ENCODE measurements at regions not wholly inside any gene's neighbourhood (a gene's known extent, or its start where the extent isn't known, plus 50 kb on each side); places are given as distances from the start of the nearest gene placed in this dataset.
A peak's percentile ranks its signal among the peaks of the same experiment; 100 is the strongest.
"Not testable (repeated sequence)": the region's sequence is repeated elsewhere in the genome, so short reads cannot be mapped to it uniquely, and the experiment has no call there.

DNA sequence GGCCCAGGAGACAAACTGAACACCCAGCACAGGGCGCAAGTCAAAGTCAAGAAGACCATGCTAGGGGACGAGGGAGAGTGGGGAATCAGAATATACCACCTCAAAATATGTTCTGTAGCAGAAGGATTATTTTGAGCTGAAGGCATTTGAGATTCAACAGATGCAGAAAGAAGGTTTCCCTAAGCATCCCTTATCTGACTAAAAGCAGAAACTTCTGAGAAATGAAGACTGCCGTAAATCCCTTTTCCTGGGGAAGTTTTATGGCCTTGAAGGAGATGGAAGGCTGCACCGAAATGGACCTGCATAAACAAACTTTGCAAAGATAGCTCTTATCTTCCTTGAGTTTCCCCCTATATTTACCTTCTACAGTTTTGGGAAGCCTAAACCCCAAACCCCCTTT lies 72.8 kb downstream of the PTTG1 start:
- H3K9me3 ChIP-seq (replicated peaks; ENCODE audit: control insufficient read depth, low read depth, low read length), result no peaks in the 10 kb centered on the region
- H3K27ac ChIP-seq (ENCODE audit: low read length), result no peak overlapping the region
- no peaks in the 10 kb centered on the region for H3K36me3 ChIP-seq (ENCODE audit: control insufficient read depth, insufficient read depth, low read length)
- no CpG with 5 or more reads among the region's 4 CpGs for WGBS (ENCODE audit: insufficient coverage)
- no peaks in the 10 kb centered on the region for H3K4me1 ChIP-seq (ENCODE audit: control insufficient read depth, insufficient read depth, low read length)
- peaks cover 2% of the 10 kb centered on the region for H3K27me3 ChIP-seq (ENCODE audit: control insufficient read depth, insufficient read depth, low read length)
- H3K4me3 ChIP-seq (ENCODE audit: low read length), result no peak overlapping the region
- DNase-seq, result no peak

DNA sequence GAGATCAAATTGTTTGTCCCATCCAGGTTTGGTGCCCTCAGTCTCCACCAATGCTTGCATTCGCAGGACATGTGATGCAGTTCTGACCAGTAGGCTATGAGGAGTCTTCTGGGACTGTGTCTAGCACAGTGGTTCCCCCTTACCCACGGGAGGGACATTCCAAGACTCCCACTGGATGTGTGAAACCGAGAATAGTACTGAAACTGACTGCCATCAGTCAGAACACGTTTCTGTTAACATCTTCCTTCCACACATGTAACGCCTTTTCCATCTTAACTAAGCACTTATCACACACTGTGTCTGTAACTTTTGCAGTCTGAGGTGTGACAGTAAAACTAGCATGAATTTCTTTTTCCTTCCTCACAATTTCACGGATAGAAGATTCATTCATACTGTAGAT lies 74.7 kb downstream of the PTTG1 start:
- H3K4me3 ChIP-seq (ENCODE audit: low read length), result no peak overlapping the region
- 68% methylated on average over 4 of the region's 6 CpGs for WGBS (ENCODE audit: insufficient coverage)
- H3K36me3 ChIP-seq (ENCODE audit: control insufficient read depth, insufficient read depth, low read length), result no peaks in the 10 kb centered on the region
- no peaks in the 10 kb centered on the region for H3K9me3 ChIP-seq (replicated peaks; ENCODE audit: control insufficient read depth, low read depth, low read length)
- H3K4me1 ChIP-seq (ENCODE audit: control insufficient read depth, insufficient read depth, low read length), result no peaks in the 10 kb centered on the region
- H3K27me3 ChIP-seq (ENCODE audit: control insufficient read depth, insufficient read depth, low read length), result peaks cover 2% of the 10 kb centered on the region
- DNase-seq, result no peak
- H3K27ac ChIP-seq (ENCODE audit: low read length), result no peak overlapping the region

DNA sequence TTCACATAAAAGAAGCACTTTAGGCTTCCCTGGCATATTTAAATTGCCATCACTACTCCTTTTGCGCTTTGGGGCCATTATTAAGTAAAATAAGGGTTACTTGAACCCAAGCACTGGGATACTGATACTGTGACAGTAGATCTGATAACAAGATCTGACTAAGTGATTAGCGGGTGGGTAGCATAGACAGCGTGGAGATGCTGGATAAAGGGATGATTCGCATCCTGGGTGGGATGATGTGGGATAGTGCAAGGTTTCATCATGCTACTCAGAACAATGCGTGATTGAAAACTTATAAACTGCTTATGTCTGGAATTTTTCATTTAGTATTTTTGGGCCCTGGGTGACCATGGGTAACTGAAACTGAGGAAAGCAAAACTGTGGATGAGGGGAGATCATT lies 75.1 kb downstream of the PTTG1 start:
- Histone ChIP-seq H3K36me3 (ENCODE audit: control insufficient read depth, insufficient read depth, low read length) (no peaks in the 10 kb centered on the region), H3K4me3 (ENCODE audit: low read length) (no peak overlapping the region), H3K4me1 (ENCODE audit: control insufficient read depth, insufficient read depth, low read length) (no peaks in the 10 kb centered on the region), H3K27ac (ENCODE audit: low read length) (no peak overlapping the region), H3K9me3 (replicated peaks; ENCODE audit: control insufficient read depth, low read depth, low read length) (no peaks in the 10 kb centered on the region), H3K27me3 (ENCODE audit: control insufficient read depth, insufficient read depth, low read length) (peaks cover 2% of the 10 kb centered on the region)
- 98% methylated on average over 4 of the region's 5 CpGs for WGBS (ENCODE audit: insufficient coverage)
- no peak for DNase-seq

DNA sequence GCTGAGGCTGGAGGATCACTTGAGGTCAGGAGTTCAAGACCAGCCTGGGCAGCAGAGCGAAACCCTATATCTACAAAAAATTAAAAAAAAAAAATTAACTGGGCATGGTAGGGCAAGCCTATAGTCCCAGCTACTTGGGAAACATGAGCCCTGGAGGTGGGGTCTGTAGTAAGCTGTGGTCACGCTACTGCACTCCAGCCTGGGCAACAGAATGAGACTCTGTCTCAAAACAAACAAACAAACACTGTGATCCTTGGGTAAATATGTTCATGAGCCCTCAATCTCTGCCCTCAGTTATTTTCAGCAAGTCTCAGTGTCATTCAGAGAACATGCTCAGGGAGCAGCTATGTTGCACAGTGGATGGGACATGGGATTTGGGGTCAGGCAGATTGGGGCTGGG lies 76.2 kb downstream of the PTTG1 start:
- H3K27me3 ChIP-seq (ENCODE audit: control insufficient read depth, insufficient read depth, low read length), result peaks cover 2% of the 10 kb centered on the region
- H3K27ac ChIP-seq (ENCODE audit: low read length), result no peak overlapping the region
- no peak overlapping the region for H3K4me3 ChIP-seq (ENCODE audit: low read length)
- H3K9me3 ChIP-seq (replicated peaks; ENCODE audit: control insufficient read depth, low read depth, low read length), result no peaks in the 10 kb centered on the region
- no peaks in the 10 kb centered on the region for H3K36me3 ChIP-seq (ENCODE audit: control insufficient read depth, insufficient read depth, low read length)
- DNase-seq, result no peak
- no CpG with 5 or more reads among the region's 2 CpGs for WGBS (ENCODE audit: insufficient coverage)
- H3K4me1 ChIP-seq (ENCODE audit: control insufficient read depth, insufficient read depth, low read length), result no peaks in the 10 kb centered on the region

DNA sequence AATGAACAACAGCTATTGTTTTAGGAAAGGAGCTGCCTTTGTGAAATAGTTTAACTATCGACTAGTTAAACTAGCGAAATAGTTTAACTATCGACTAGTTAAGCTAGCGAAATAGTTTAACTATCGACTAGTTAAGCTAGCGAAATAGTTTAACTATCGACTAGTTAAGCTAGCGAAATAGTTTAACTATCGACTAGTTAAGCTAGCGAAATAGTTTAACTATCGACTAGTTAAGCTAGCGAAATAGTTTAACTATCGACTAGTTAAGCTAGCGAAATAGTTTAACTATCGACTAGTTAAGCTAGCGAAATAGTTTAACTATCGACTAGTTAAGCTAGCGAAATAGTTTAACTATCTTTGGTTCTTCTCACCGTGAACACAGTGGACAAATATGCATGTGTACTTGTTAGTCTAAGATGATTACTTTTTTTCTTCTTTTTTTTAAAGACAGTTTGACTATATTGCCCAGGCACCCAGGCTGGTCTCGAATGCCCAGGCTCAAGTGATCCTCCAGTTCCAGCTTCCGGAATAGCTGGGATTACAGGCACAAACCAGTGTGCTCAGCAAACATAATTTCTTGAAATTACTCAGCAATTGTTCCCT lies 76.9 kb downstream of the PTTG1 start:
- H3K36me3 ChIP-seq (ENCODE audit: control insufficient read depth, insufficient read depth, low read length); H3K4me3 ChIP-seq (ENCODE audit: low read length); H3K9me3 ChIP-seq (replicated peaks; ENCODE audit: control insufficient read depth, low read depth, low read length); H3K27me3 ChIP-seq (ENCODE audit: control insufficient read depth, insufficient read depth, low read length); DNase-seq; H3K27ac ChIP-seq (ENCODE audit: low read length); H3K4me1 ChIP-seq (ENCODE audit: control insufficient read depth, insufficient read depth, low read length): not testable (repeated sequence)
- WGBS (ENCODE audit: insufficient coverage), result no CpG with 5 or more reads among the region's 21 CpGs

DNA sequence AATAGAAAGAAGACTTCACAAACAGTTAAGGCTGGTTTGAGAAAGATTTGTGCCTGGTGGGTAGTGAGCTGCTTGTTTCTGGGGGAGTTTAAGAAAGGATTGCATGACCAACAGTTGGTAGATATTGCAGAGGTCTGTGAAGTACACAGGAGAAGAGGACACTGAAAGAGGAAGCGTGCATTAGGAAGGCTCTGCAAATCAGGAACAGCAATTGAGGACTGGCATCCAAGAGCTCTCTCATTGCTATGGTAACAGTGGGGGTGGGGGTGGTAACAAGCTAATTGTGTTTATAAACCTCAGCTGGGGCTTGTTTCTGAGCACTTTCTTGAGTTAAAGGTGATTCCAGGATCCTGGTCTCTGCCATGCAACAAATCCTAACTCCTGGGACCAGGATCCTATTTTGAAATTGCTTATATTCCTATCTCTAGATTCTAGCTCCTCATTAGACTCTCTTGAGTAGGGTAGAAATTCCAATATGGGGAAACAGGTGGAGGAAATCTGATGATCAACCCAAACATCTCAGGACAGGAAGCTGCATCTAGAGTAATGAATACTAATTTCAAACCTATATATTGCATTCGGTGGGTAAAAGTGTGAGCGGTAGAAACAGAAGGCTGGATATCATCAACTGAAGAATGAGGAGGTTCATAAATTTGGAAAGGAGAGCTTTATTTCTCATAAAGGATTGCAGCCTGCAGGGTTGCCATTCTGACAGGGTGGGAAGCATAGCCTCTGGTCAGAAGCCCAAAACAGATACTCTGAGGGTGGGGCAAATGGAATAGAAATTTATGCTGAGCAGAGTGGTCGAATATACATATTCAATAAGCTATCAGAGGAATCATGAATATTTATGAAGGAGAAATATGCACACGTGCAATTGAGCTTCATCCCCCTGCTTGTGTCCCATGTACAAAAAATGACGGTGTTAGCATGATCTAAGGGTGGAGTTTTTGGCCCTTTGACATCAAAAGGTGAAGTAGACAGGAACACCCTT lies 79.4 kb downstream of the PTTG1 start:
- Histone ChIP-seq H3K4me3 (ENCODE audit: low read length) (no peak overlapping the region), H3K27ac (ENCODE audit: low read length) (no peak overlapping the region), H3K9me3 (replicated peaks; ENCODE audit: control insufficient read depth, low read depth, low read length) (no peaks in the 10 kb centered on the region), H3K36me3 (ENCODE audit: control insufficient read depth, insufficient read depth, low read length) (no peaks in the 10 kb centered on the region), H3K27me3 (ENCODE audit: control insufficient read depth, insufficient read depth, low read length) (no peaks in the 10 kb centered on the region), H3K4me1 (ENCODE audit: control insufficient read depth, insufficient read depth, low read length) (no peaks in the 10 kb centered on the region)
- peak; percentile 60 for DNase-seq
- 33% methylated on average over 1 of the region's 6 CpGs for WGBS (ENCODE audit: insufficient coverage)

DNA sequence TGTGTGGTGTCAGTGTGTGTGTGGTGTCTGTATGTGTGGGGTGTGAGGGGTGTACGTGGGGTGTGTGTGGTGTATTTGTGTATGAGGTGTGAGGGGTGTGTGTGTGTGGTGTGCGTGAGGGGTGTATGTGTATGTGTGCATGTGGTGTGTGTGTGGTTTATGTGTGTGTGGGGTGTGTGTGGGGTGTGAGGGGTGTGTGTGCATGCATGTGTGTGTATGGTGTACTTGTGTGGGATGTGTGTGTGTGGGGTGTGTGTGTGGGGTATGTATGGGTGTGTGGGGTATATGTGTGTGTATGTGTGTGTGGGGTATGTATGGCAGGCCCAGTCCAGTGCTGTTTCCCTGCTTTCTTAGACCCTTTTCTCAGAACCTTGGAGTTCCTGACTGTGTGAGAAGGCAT lies 83.3 kb downstream of the PTTG1 start:
- H3K27ac ChIP-seq (ENCODE audit: low read length), result no peak overlapping the region
- WGBS (ENCODE audit: insufficient coverage), result 44% methylated on average over 2 of the region's 2 CpGs
- H3K4me3 ChIP-seq (ENCODE audit: low read length), result no peak overlapping the region
- DNase-seq, result no peak
- no peaks in the 10 kb centered on the region for H3K9me3 ChIP-seq (replicated peaks; ENCODE audit: control insufficient read depth, low read depth, low read length)
- no peaks in the 10 kb centered on the region for H3K27me3 ChIP-seq (ENCODE audit: control insufficient read depth, insufficient read depth, low read length)
- H3K36me3 ChIP-seq (ENCODE audit: control insufficient read depth, insufficient read depth, low read length), result no peaks in the 10 kb centered on the region
- H3K4me1 ChIP-seq (ENCODE audit: control insufficient read depth, insufficient read depth, low read length), result peaks cover 4% of the 10 kb centered on the region

DNA sequence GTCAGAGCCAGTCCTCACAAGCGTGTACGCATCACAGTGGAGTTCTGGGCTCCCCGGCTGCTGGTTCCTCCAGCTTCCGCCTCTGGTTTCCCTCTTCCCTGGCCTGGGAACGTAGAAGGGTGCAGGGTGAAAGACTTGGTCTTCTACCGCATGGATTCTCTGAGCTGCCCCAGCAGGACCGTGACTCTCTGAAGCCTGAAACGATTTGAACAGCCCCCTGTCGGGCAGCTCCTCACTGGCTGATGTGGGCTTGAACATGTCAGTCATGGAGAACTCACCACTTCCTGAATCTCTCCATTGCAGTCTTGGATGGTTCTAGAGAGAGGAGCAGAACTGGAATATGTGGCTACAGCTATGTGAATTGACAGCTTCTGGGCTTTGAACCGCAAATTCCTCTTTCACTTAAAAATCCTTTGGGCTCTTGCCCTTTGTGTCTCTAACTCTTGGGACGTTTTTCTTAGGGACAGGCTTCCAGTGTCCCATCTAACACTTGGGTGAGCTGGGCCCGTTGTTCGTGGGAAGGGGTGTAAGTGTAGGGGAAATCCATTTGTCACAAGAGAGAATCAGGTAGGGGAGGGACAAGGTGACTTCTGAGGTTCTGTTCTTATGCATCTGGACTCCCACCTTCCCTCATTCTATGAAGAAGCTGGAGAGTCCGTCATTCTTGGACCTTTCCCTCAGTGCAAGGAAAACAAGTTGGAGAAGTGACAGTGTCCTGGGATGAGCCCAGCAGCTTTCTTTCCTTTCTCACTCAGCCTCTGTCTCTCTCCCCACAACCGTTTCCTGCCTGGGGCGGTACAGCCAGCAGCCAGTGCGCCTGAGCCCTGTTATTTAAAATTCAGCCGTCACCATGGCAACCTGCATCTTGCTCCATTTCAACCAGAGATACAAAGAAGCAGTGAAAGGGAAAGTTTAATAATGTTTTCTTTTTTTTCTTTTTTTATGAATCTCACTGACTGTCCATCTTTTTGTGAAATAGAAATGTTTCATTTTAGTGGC lies 84.7 kb downstream of the PTTG1 start:
- DNase-seq, result peak; percentile 81
- WGBS (ENCODE audit: insufficient coverage), result 77% methylated on average over 5 of the region's 18 CpGs
- H3K27me3 ChIP-seq (ENCODE audit: control insufficient read depth, insufficient read depth, low read length), result no peaks in the 10 kb centered on the region
- no peaks in the 10 kb centered on the region for H3K36me3 ChIP-seq (ENCODE audit: control insufficient read depth, insufficient read depth, low read length)
- H3K4me3 ChIP-seq (ENCODE audit: low read length), result no peak overlapping the region
- H3K4me1 ChIP-seq (ENCODE audit: control insufficient read depth, insufficient read depth, low read length), result peaks cover 4% of the 10 kb centered on the region
- H3K9me3 ChIP-seq (replicated peaks; ENCODE audit: control insufficient read depth, low read depth, low read length), result no peaks in the 10 kb centered on the region
- H3K27ac ChIP-seq (ENCODE audit: low read length), result no peak overlapping the region

DNA sequence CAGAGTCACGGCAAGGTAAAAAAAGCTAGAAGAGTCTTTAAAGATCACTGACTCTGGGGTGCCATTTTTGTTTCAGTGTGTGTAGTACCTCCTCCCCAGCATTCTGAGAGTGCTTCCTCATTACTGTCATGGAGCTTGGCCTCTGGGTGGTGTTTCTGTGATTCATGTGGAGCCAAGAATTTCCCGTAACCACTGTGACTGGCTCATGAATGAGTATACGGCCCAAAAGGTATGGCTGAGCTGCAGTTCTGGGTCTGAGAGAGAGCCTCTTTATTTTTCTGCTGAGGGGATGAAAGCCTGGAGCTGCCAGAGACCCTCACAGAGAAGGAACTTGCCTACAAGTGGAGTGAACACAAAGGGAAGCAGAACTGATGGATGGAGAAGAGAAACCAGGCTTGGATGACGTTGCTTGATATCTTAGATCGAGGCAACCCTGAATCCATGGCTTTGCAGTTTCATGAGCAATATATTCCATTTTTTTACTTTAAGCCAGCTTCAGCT lies 85.6 kb downstream of the PTTG1 start:
- H3K36me3 ChIP-seq (ENCODE audit: control insufficient read depth, insufficient read depth, low read length), result no peaks in the 10 kb centered on the region
- peaks cover 5% of the 10 kb centered on the region for H3K27me3 ChIP-seq (ENCODE audit: control insufficient read depth, insufficient read depth, low read length)
- H3K4me1 ChIP-seq (ENCODE audit: control insufficient read depth, insufficient read depth, low read length), result peaks cover 4% of the 10 kb centered on the region
- no peaks in the 10 kb centered on the region for H3K9me3 ChIP-seq (replicated peaks; ENCODE audit: control insufficient read depth, low read depth, low read length)
- H3K4me3 ChIP-seq (ENCODE audit: low read length), result no peak overlapping the region
- H3K27ac ChIP-seq (ENCODE audit: low read length), result no peak overlapping the region
- peak; percentile 24 for DNase-seq
- WGBS (ENCODE audit: insufficient coverage), result 54% methylated on average over 3 of the region's 5 CpGs
